Chondrocyte (in vitro differentiated cells): ENCODE measurements at regions not wholly inside any gene's neighbourhood (a gene's known extent, or its start where the extent isn't known, plus 50 kb on each side); places are given as distances from the start of the nearest gene placed in this dataset.
A peak's percentile ranks its signal among the peaks of the same experiment; 100 is the strongest.

Experiments used
- DNase-seq: peaks from one replicate; pipeline ENCODE4 v3.0.0; 2021; ENCODE audit warnings: mixed read lengths, low spot score
- H3K27ac Mint-ChIP-seq: one replicate; pipeline ENCODE4 v1.8.0; 2021; ENCODE audit warnings: mild to moderate bottlenecking, moderate library complexity, mixed read lengths; ENCODE audit not compliant: unreplicated experiment
- H3K27me3 Mint-ChIP-seq: 2 replicates; pipeline ENCODE4 v1.8.0; 2021; ENCODE audit warnings: low read depth, mixed read lengths
- H3K36me3 Mint-ChIP-seq: 2 replicates; pipeline ENCODE4 v1.8.0; 2021; ENCODE audit warnings: low read depth, mixed read lengths
- H3K4me1 Mint-ChIP-seq: 2 replicates; pipeline ENCODE4 v1.8.0; 2021; ENCODE audit warnings: low read depth, mild to moderate bottlenecking, mixed read lengths
- H3K4me3 Mint-ChIP-seq: one replicate; pipeline ENCODE4 v1.8.0; 2021; ENCODE audit warnings: mild to moderate bottlenecking, moderate library complexity, mixed read lengths; ENCODE audit not compliant: unreplicated experiment
- H3K9me3 Mint-ChIP-seq: 2 replicates; pipeline ENCODE4 v1.8.0; 2021; ENCODE audit warnings: low read depth, mixed read lengths
- CTCF ChIP-seq: fragments of 200-600 bp; sonication (generic); IDR thresholded peaks from 2 replicates; pipeline ENCODE4 v1.5.0; 2021; ENCODE audit warnings: antibody characterized with exemption, mild to moderate bottlenecking, moderate library complexity
- microRNA-seq: library from miRNA; unstranded; fragments of <30 nt; microRNA quantifications from one replicate; pipeline ENCODE4 v1.2.0, GENCODE V29; 2020; ENCODE audit warnings: borderline number of aligned reads

GRCh38 chr4:65724973-65725372 lies 54.7 kb upstream of the EPHA5 start:
- H3K9me3 Mint-ChIP-seq: peaks cover 12% of the 10 kb centered on the region
- no peak overlapping the region for H3K27ac Mint-ChIP-seq
- H3K4me3 Mint-ChIP-seq: no peak overlapping the region
- H3K4me1 Mint-ChIP-seq: no peaks in the 10 kb centered on the region
- H3K36me3 Mint-ChIP-seq: peaks cover 5% of the 10 kb centered on the region
- peaks cover 3% of the 10 kb centered on the region for H3K27me3 Mint-ChIP-seq
- TF ChIP-seq CTCF: no peak
- no peak for DNase-seq

Small RNAs in the stretch of these regions (microRNA-seq; reads per million reads assigned to microRNA genes)
- 268 reads per million, percentile 69 among the genes with 10 or more reads in this experiment for gene MIR1269A
